ENCODE measurements at regions not wholly inside any gene's neighbourhood (a gene's known extent, or its start where the extent isn't known, plus 50 kb on each side); places are given as distances from the start of the nearest gene placed in this dataset.

- TF ChIP-seq, protein P1, sequence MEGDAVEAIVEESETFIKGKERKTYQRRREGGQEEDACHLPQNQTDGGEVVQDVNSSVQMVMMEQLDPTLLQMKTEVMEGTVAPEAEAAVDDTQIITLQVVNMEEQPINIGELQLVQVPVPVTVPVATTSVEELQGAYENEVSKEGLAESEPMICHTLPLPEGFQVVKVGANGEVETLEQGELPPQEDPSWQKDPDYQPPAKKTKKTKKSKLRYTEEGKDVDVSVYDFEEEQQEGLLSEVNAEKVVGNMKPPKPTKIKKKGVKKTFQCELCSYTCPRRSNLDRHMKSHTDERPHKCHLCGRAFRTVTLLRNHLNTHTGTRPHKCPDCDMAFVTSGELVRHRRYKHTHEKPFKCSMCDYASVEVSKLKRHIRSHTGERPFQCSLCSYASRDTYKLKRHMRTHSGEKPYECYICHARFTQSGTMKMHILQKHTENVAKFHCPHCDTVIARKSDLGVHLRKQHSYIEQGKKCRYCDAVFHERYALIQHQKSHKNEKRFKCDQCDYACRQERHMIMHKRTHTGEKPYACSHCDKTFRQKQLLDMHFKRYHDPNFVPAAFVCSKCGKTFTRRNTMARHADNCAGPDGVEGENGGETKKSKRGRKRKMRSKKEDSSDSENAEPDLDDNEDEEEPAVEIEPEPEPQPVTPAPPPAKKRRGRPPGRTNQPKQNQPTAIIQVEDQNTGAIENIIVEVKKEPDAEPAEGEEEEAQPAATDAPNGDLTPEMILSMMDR (IDR thresholded peaks at IDR 0.05; ENCODE audit: low read length): no peak
- TF ChIP-seq EZH2phosphoT487 (IDR thresholded peaks at IDR 0.05; ENCODE audit: low read length): no peak
These were observed 963.4 kb upstream of the ADGRL4 start for GRCh38 chr1:79969886-79970285.

Measured in MM.1S (cell line).